HepG2 (cell line): ENCODE measurements at regions not wholly inside any gene's neighbourhood (a gene's known extent, or its start where the extent isn't known, plus 50 kb on each side); places are given as distances from the start of the nearest gene placed in this dataset.

ENCODE experiments used
- ATAC-seq: fragments of 200-7000 bp; cut with Tn5 transposase; 3 replicates; pipeline ENCODE4 v1.9.1; 2020; ENCODE audit warnings: mild to moderate bottlenecking, moderate library complexity
- BruUV-seq: library from RNA; stranded (reverse); fragments of 400-500 nt; replicated peaks from 2 replicates; lab custom pipeline; 2021; lab: Mats Ljungman, UMichigan
- CTCF ChIA-PET: fragments of 300-600 bp; formaldehyde crosslinking; extraction: SDS; loops from one replicate; lab custom pipeline; 2021; ENCODE audit warnings: low total read pairs, inconsistent platforms, low intra/inter-chr PET ratio; lab: Yijun Ruan, JAX
- POLR2A ChIA-PET: fragments of 350-600 bp; sonication (Branson Sonifier 250); formaldehyde crosslinking; loops from one replicate; lab custom pipeline; 2020; ENCODE audit warnings: antibody characterized with exemption, inconsistent platforms; lab: Yijun Ruan, JAX
- DNase-seq: peaks from one replicate; pipeline ENCODE4 v3.0.0-alpha.2; 2015; ENCODE audit warnings: low spot score
- FAIRE-seq: peaks from 3 replicates; lab custom pipeline; 2011; peaks lifted over from hg19 to GRCh38; lab: Jason Lieb, UNC
- H2AFZ ChIP-seq: one replicate; pipeline ENCODE4 v1.6.1; 2011; ENCODE audit warnings: low read length, inconsistent platforms
- H3K27ac ChIP-seq: fragments of 300-600 bp; 3 replicates; pipeline ENCODE4 v1.8.0; 2011; ENCODE audit warnings: mixed run types, mild to moderate bottlenecking, mixed read lengths, low read length, inconsistent platforms; ENCODE audit not compliant: insufficient read depth; ENCODE audit errors: extremely low read length
- H3K27me3 ChIP-seq, 2 experiments: fragments of 200-600 bp in 1 of 2; 2 replicates in 1 of 2; 3 replicates in 1 of 2; pipeline versions ENCODE4 v1.6.0 to v1.8.0; 2011; ENCODE audit warnings: low read length in 2 of 2, mild to moderate bottlenecking in 2 of 2, moderate library complexity in 2 of 2, inconsistent platforms in 1 of 2; ENCODE audit not compliant: insufficient read depth in 2 of 2, control insufficient read depth in 1 of 2
- H3K36me3 ChIP-seq, 2 experiments: fragments of 200-600 bp in 1 of 2; replicated peaks in 1 of 2; 2 replicates in 1 of 2; 3 replicates in 1 of 2; pipeline versions ENCODE4 v1.5.1 to v1.8.0; 2011; ENCODE audit warnings: low read length in 2 of 2, inconsistent platforms in 1 of 2; ENCODE audit not compliant: insufficient read depth in 2 of 2, control insufficient read depth in 1 of 2
- H3K4me1 ChIP-seq: 2 replicates; pipeline ENCODE4 v1.5.1; 2012; ENCODE audit warnings: low read length, inconsistent platforms; ENCODE audit not compliant: insufficient read depth
- H3K4me2 ChIP-seq: 2 replicates; pipeline ENCODE4 v1.6.0; 2011; ENCODE audit warnings: low read depth, low read length, inconsistent platforms
- H3K4me3 ChIP-seq, 3 experiments: fragments of 200-600 bp in 1 of 3; sonication (generic), shearing (Covaris generic) in 1 of 3; replicated peaks in 1 of 3; 2 replicates each; pipeline ENCODE4 v1.5.1; 2011 to 2016; ENCODE audit warnings: low read length in 3 of 3, inconsistent platforms in 2 of 3, low read depth in 2 of 3, mild to moderate bottlenecking in 2 of 3, control low read depth in 1 of 3, mixed read lengths in 1 of 3; ENCODE audit not compliant: insufficient read depth in 1 of 3
- H3K79me2 ChIP-seq: one replicate; pipeline ENCODE4 v1.6.1; 2011; ENCODE audit warnings: low read length, inconsistent platforms; ENCODE audit not compliant: insufficient read depth
- H3K9ac ChIP-seq: 2 replicates; pipeline ENCODE4 v1.6.0; 2011; ENCODE audit warnings: mild to moderate bottlenecking, low read depth, low read length, inconsistent platforms; ENCODE audit not compliant: insufficient read depth
- H3K9me3 ChIP-seq: 2 replicates; pipeline ENCODE4 v1.5.1; 2012; ENCODE audit warnings: mild to moderate bottlenecking, low read length
- H4K20me1 ChIP-seq: 2 replicates; pipeline ENCODE4 v1.6.0; 2011; ENCODE audit warnings: inconsistent platforms, mild to moderate bottlenecking, low read length, moderate library complexity; ENCODE audit not compliant: insufficient read depth
- AHDC1 ChIP-seq: sonication (generic); formaldehyde crosslinking; IDR thresholded peaks from 2 replicates; pipeline ENCODE4 v1.5.1; 2020; ENCODE audit warnings: mild to moderate bottlenecking, missing genetic modification reagents, borderline replicate concordance
- MED8 ChIP-seq: sonication (generic); formaldehyde crosslinking; IDR thresholded peaks from 2 replicates; pipeline ENCODE4 v1.8.1; 2023; ENCODE audit warnings: mild to moderate bottlenecking, missing genetic modification reagents; ENCODE audit not compliant: insufficient replicate concordance
- MNT ChIP-seq: fragments of 450-650 bp; IDR thresholded peaks from 2 replicates; pipeline ENCODE4 v1.6.1; 2016
- ZNF564 ChIP-seq: sonication (generic); formaldehyde crosslinking; IDR thresholded peaks from 2 replicates; pipeline ENCODE4 v1.8.1; 2023; ENCODE audit warnings: mild to moderate bottlenecking, missing genetic modification reagents
- WGBS: methylation state at CpG from one replicate; pipeline ENCODE4 v1.1.6; 2017; ENCODE audit warnings: low lambda C conversion rate; 5-methylcytosine and 5-hydroxymethylcytosine counted together
- in situ Hi-C: cut with HindIII; loops from 2 replicates; pipeline ENCODE4 v1.10.0; 2017; ENCODE audit warnings: low pct_unique_long_range_greater_than_20kb; ENCODE audit not compliant: extremely low pct_ligation_motif_present
- intact Hi-C: fragments of 100-400 bp; cut with micrococcal nuclease; formaldehyde crosslinking; loops from one replicate; pipeline ENCODE4 v1.10.0; 2022; ENCODE audit not compliant: unreplicated experiment

GRCh38 chr5:3414371-3414770, 181.3 kb upstream of the IRX1 start:
- in situ Hi-C loops (no loop called here), intact Hi-C loops (no loop called here)
- Histone ChIP-seq H3K4me3 (no peak overlapping the region), H3K27ac (no peak overlapping the region), H4K20me1 (no peaks in the 10 kb centered on the region), H3K9me3 (no peaks in the 10 kb centered on the region), H3K9ac (no peak overlapping the region), H3K36me3 (no peaks in the 10 kb centered on the region), H3K4me1 (no peaks in the 10 kb centered on the region), H3K27me3 (no peaks in the 10 kb centered on the region), H3K4me2 (no peak overlapping the region), H3K79me2 (no peaks in the 10 kb centered on the region), H2AFZ (no peak overlapping the region)
- no peak for DNase-seq
- no peak for ATAC-seq
- TF ChIP-seq ZNF564, result no peak
- TF ChIP-seq MNT, result peak; percentile 98
- POLR2A ChIA-PET, result no interaction called here
- under 1% methylated on average over 7 of the region's 7 CpGs for WGBS
- no TSS peak for BruUV-seq
- no peak for FAIRE-seq
- CTCF ChIA-PET, result no interaction called here

- TF ChIP-seq MED8 (CRISPR knock-in tag) (no peak), AHDC1 (CRISPR knock-in tag) (no peak)
- Histone ChIP-seq H4K20me1 (no peaks in the 10 kb centered on the region), H3K79me2 (no peaks in the 10 kb centered on the region), H3K4me2 (no peak overlapping the region), H3K27me3 (no peaks in the 10 kb centered on the region), H3K4me3 (no peak overlapping the region), H3K27ac (no peak overlapping the region), H3K9ac (no peak overlapping the region), H2AFZ (no peak overlapping the region), H3K9me3 (no peaks in the 10 kb centered on the region), H3K4me1 (no peaks in the 10 kb centered on the region), H3K36me3 (no peaks in the 10 kb centered on the region)
- no TSS peak for BruUV-seq
- in situ Hi-C loops, result no loop called here
- ChIA-PET CTCF (no interaction called here), POLR2A (no interaction called here)
- DNase-seq, result no peak
- no peak for ATAC-seq
- FAIRE-seq, result no peak
- 0% methylated on average over 1 of the region's 1 CpG for WGBS
- intact Hi-C loops, result no loop called here
These were observed 183.5 kb upstream of the IRX1 start for GRCh38 chr5:3412146-3412545.
